GM19035 (cell line): ENCODE measurements at regions not wholly inside any gene's neighbourhood (a gene's known extent, or its start where the extent isn't known, plus 50 kb on each side); places are given as distances from the start of the nearest gene placed in this dataset.
A peak's percentile ranks its signal among the peaks of the same experiment; 100 is the strongest.

Source experiments
- ATAC-seq: cut with Tn5 transposase; IDR thresholded peaks from one replicate; pipeline ENCODE4 v1.9.1; 2021; ENCODE audit not compliant: unreplicated experiment

GRCh38 chr16:56140645-56141044 is 50.6 kb upstream of the GNAO1 start:
- no peak for ATAC-seq

DNA sequence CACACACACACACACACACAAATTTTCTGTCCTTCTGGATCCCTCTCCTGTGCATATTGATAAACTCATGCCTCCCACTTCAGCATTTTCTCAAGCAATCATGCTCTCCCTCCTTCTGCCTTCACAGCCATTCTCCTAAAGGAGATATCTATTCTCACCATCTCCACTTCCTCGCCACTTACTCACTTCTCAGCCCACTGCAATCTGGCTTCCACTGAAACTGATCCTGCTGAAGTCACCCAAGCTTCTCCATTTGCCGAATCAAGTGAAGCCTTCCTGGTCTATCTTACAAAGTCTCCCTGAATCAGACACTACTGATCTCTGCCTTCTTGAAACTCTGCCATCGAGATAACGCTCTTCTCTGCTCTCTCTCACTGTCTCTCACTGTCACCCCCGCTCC is 54.0 kb upstream of the GNAO1 start:
- no peak for ATAC-seq

- ATAC-seq: no peak
Measured at GRCh38 chr16:56136256-56136655, 55.0 kb upstream of the GNAO1 start.

GRCh38 chr16:56134790-56135189 is 56.5 kb upstream of the GNAO1 start:
- ATAC-seq: no peak

GRCh38 chr16:56125922-56126321 is 65.4 kb upstream of the GNAO1 start:
- ATAC-seq: no peak

DNA sequence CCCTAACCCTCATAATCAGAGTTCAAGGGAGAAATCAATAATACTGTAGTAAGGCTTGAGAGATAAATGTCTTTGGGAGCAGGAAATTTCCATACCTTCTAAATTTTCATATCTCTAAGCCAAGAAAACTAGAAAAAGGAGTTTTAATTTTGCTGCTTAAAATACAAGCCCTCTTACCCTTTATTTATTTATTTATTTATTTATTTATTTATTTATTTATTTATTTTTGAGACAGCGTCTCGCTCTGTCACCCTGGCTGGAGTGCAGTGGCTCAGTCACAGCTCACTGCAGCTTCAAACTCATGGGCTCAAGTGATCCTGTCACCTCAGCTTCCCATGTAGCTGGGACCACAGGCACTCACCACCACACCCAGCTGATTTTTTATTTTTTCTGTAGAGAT is 69.0 kb upstream of the GNAO1 start:
- ATAC-seq: no peak

- ATAC-seq: peak; percentile 63
Measured at GRCh38 chr16:56121156-56121500, 70.2 kb upstream of the GNAO1 start.

- ATAC-seq: no peak
Measured at GRCh38 chr16:56120447-56121155, 70.7 kb upstream of the GNAO1 start.

GRCh38 chr16:56119133-56119532 is 72.2 kb upstream of the GNAO1 start:
- ATAC-seq: no peak

- ATAC-seq: no peak
Measured at GRCh38 chr16:56116577-56116964, 74.7 kb upstream of the GNAO1 start.

DNA sequence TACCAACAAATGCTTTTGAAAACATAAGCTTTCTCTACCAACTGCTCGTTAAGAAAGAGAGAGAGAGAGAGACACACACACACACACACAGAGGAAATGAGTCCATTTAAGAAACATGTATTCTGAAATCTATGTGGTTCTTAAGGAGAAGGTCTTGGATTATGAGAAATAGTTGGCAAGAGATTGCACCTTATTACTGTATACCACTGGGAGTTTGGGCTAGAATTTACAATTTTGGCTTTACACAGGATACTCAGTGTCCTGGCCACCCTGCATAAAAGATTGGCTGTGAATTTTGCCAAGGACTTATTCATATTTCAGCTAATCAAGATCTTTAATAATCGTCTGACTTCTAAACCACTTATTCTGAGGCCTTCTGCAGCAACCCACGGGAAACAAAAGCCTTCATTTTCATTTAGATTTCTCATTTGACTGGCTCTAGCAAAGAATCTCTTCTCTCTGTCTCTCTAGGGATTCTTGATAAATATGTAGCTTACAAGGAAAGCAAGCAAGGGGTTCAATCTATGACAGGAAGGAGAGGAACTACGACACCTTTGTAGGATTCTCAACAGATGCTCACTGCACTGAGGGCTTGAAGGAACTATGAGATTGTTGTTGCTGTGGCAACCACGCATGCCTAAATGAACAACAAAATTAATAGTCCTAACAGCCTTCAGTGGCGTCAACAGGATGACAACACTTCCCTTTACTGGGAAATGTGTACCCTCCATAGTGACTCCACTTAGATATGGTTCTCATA is 75.3 kb upstream of the GNAO1 start:
- no peak for ATAC-seq

GRCh38 chr16:56113223-56113622 is 78.1 kb upstream of the GNAO1 start:
- no peak for ATAC-seq

GRCh38 chr16:56111100-56111499 is 80.2 kb upstream of the GNAO1 start:
- ATAC-seq: no peak

- ATAC-seq: no peak
Measured at GRCh38 chr16:56109994-56110393, 81.3 kb upstream of the GNAO1 start.

- no peak for ATAC-seq
Measured at GRCh38 chr16:56109205-56109604, 82.1 kb upstream of the GNAO1 start.

- no peak for ATAC-seq
Measured at GRCh38 chr16:56108724-56109123, 82.6 kb upstream of the GNAO1 start.

DNA sequence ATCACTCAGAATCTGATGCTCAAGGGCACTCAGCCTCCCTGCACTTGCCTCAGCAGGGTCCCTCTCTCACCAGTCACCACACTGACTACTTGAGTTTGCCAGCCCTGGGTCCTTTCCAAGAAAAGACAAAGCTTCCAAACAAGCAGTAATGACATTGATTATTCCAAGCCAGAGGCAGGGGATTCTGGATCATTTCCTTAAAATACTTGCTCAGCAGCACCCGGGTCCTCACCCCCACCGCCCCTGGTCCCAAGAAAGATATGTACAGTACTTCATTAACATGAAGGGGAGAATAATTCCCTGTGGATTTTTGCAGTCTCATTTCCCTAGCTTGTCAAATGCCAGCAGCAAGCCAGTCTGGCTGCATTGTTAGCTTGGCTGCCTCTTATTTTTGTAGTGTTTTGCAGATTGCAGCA is 83.2 kb upstream of the GNAO1 start:
- no peak for ATAC-seq

DNA sequence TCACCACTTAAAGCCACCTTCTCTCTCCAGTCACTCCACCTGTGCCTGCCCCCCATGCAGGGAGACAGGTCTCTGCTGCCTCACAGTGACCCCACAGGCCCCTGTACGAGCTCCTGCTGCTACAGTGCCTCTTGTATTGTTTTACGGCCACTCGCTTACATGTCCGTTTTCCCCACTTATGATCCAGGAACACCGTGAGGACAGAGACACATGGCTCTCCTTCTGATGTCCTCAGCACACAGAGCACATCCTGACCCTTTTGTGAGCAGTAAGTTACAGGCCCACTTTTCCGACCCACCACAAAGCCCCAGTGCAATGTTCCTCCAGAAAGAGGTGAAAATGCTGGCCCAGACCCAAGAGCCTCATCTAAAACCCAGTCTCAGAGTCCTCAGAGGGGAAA is 84.8 kb upstream of the GNAO1 start:
- ATAC-seq: no peak

DNA sequence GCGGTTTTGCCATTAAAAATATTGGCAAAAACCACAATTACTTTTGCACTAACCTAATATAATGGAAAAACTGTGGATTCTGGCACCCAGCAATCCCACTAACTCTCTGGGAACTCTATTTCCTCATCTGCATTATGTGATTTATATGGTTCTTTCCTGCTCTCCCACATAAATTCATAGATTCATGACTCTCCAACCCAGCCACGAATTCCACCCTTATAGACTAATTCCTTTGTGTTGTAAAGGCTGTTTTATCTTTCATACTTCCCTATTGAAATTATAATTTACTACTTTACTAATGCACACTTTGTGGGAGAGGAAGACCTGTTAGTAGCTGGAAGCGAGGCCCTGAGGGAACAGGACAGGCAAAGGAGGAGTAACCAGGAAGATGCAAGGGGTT is 88.4 kb upstream of the GNAO1 start:
- no peak for ATAC-seq

DNA sequence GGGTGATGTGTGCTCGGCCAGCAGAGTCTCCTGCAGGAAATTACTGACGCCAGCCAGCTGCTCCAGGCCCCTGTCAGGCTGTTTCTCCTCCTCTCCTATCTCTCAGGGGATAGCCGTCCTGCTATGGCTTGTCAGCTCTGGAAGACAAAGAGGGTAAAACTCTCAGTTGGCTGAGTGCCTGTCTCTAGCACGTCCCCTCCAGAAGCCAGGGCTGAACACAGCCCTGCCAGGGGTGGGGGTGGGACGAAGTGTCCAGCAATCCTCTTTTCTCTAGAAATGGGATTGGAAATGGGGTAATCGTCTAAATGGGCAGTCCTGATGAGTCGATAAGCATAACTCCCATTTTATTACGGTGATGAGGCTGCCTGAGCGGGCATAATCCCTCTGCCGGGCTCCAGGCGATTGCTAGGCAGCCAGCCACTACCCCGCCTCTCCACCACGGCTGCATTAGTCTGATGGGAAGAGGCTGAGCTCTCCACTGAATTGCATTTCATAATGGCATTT is 89.1 kb upstream of the GNAO1 start:
- no peak for ATAC-seq

GRCh38 chr16:56101480-56101879 is 89.8 kb upstream of the GNAO1 start:
- no peak for ATAC-seq

- no peak for ATAC-seq
Measured at GRCh38 chr16:56097306-56097705, 94.0 kb upstream of the GNAO1 start.

DNA sequence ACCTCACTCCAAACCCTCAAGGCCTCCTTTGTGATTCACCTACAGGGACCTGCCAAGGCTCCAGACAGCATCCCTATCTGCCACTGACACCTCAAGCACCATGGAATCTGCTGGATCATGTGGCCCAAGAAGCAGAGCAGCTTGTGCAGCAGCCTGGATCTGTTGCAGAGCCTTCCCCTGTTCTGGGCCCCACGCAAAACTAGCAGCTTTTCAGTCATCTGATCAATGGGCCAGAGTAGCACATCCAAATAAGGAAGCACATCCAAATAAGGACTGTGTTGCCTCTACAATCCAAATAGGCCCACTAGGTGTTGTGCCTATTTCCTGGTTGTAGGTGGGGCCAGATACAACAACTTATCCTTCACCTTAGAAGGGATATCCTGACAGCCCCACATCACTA is 97.1 kb upstream of the GNAO1 start:
- no peak for ATAC-seq
